Caki2 (cell line): ENCODE measurements at regions not wholly inside any gene's neighbourhood (a gene's known extent, or its start where the extent isn't known, plus 50 kb on each side); places are given as distances from the start of the nearest gene placed in this dataset.

ENCODE experiments used
- DNase-seq: peaks from one replicate; pipeline ENCODE4 v3.0.0-alpha.2; 2015; ENCODE audit warnings: low read depth
- in situ Hi-C: cut with HindIII; loops from 2 replicates; pipeline ENCODE4 v1.10.0; 2016; ENCODE audit warnings: low sequenced_read_pairs, low pct_unique_long_range_greater_than_20kb, mixed read lengths

DNA sequence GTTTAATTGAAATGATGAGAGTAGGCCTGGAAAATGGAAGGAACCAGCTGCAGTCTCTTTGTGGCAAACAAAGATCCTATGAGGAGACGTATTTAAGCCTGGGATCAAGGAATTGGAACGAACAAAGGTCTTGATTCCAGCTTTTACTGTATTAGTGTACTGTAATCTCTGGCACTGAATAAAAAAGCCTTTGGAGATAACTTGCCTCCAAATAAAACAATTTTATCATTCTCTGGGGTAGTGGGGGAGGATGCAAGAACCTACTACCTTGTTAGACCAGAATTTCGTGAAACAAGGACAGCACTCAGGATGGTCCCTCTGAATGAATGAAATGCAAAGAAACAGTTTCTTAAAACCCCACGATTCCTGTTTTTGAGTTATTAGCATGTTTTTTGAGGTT is 134.2 kb downstream of the RWDD3 start:
- in situ Hi-C loops = no loop called here
- no peak for DNase-seq

- DNase-seq = peak; percentile 6
Observed at GRCh38 chr1:95369985-95370690, 136.1 kb downstream of the RWDD3 start.

GRCh38 chr1:95370691-95371562 is 136.9 kb downstream of the RWDD3 start:
- in situ Hi-C loops = no loop called here
- no peak for DNase-seq

More at GRCh38 chr1:95369985-95370690, 136.1 kb downstream of the RWDD3 start:
- in situ Hi-C loops = no loop called here

GRCh38 chr1:95371666-95372282 is 137.8 kb downstream of the RWDD3 start:
- DNase-seq = no peak
- in situ Hi-C loops = no loop called here

DNA sequence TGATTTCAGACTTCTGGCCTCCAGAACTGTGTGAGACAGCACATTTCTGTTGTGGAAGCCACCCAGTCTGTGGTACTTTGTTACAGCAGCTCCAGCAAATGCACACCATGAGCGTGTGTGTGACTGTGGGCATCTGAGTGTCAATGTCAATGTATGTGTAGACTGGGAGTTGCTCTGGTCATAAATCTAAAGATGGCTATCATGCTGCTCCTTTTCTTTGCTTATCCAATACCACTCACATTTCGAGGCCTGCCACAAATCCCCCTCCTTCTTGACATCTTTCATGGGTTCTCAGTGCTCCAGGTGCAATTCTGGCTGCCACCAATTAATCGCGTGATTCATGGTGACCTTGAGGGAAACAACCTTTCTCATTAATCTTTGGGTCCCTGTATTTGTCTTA is 141.2 kb downstream of the RWDD3 start:
- in situ Hi-C loops = no loop called here
- no peak for DNase-seq

- in situ Hi-C loops = no loop called here
- no peak for DNase-seq
Observed at GRCh38 chr1:95380909-95381308, 146.9 kb downstream of the RWDD3 start.

- DNase-seq = no peak
- in situ Hi-C loops = no loop called here
Observed at GRCh38 chr1:95382000-95382786, 148.2 kb downstream of the RWDD3 start.

GRCh38 chr1:95383111-95383510 is 149.1 kb downstream of the RWDD3 start:
- in situ Hi-C loops = no loop called here
- no peak for DNase-seq

DNA sequence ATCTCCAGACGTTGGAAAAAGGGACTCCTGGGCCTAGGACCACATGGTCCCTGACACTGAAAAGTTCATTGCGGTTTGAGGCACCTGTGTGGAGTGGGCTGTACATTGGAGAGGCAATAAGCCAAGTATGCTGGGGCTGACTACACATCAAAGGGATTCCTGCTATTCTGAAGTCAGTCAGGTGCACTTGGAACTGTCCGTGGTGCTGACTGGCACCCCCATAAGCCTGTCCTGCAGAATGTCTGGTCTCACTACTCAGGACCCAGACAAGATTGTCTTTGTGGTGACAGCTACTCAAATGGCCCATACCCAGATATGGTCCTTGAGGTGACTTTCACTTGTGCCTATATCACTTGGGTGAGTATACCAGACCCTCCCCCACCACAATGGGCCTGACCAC is 150.6 kb downstream of the RWDD3 start:
- in situ Hi-C loops = no loop called here
- peak; percentile 10 for DNase-seq

DNA sequence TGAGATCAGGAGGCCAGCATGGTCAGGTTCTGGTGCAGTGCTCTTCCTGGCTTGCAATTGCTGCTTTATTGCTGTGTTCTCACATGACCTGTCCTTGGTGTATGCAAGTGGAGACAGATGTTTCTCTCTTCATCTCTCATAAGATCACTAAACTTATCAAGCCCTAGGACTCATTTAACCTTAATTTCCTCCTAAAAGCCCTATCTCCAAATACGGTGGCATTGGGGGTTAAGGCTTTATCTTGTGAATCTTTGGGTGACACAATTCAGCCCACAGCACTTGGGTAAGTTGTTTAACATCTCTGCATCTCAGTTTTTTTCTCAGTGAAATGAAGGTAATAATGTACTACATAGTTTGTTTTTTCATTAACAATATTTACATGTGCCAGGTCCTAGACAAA is 152.4 kb downstream of the RWDD3 start:
- in situ Hi-C loops = no loop called here
- DNase-seq = no peak

DNA sequence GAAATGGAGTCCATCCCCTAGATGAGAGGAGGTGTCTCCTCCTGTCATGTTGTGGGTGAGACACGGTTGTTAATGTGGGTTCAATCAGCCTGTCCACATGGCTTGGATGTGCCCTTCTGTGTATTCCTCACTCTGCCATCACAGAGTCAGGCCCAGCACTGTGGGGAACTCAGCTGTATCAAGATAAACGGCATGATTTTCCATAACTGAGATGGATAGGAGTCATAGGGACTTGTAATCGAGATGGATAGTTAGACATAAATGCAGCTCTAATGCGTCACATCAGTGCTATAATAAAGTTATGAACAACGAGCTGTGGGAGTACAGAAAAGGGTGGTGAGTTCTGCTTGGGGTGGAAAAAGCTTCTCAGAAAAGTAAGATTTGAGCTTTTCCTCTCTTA is 152.9 kb downstream of the RWDD3 start:
- in situ Hi-C loops = no loop called here
- no peak for DNase-seq

DNA sequence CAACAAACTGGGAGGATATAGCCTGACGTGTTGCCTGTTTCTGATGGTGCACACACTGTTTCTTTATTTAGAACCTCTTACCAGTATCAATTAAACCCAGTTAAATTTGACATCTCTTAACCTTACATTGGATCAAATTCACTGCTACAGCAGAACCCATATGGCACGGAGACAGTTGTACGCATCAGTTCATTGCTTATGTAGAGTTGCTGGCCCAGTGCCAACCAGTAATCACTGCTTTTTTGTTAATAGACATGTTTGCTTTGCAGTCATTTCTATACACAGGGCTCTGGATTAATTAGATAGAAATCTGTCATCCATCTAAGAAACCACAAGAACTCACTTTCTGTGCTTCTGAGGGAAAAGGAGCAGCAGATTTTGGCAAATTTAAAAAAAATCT is 154.0 kb downstream of the RWDD3 start:
- in situ Hi-C loops = no loop called here
- DNase-seq = no peak

GRCh38 chr1:95393434-95393833 is 159.4 kb downstream of the RWDD3 start:
- in situ Hi-C loops = no loop called here
- no peak for DNase-seq

GRCh38 chr1:95396557-95396956 is 162.5 kb downstream of the RWDD3 start:
- DNase-seq = no peak
- in situ Hi-C loops = no loop called here

DNA sequence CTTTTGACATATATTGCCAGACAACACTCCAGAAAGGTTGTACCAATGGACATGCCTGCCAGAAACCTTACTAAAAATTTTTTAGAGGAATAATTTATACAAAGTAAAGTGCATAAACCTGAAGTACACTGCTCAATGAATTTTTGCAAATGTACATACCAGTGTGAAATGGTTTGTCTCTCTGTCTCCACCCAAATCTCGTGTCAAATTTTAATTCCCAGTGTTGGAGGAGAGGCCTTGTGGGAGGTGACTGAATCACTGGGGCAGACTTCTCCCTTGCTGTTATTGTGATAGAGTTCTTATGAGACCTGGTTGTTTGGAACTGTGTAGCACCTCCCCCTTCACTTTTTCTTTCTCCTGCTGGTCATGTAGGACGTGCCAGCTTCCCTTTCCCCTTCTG is 168.8 kb downstream of the RWDD3 start:
- in situ Hi-C loops = no loop called here

DNA sequence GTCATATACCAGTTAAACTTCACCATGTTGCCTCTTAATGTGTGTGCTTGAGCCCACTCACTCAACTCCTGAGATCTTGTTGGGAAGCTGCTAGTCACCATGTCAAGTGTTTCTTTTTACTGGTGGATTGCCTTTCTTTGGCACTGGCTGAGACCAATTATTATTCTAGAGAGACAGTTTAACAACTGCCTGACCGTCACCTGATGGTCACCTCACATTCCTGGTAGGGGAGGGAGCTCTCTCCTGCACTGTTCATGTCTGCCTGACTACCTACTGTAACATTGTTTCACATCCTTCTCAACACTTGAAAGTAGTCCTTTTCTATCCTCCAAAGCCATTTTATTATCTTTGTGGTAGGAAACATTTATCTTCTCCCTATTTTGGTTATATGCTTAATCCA is 172.3 kb downstream of the RWDD3 start:
- no peak for DNase-seq
- in situ Hi-C loops = no loop called here

More for the DNA sequence above, 168.8 kb downstream of the RWDD3 start:
- no peak for DNase-seq

GRCh38 chr1:95407131-95407885 is 173.3 kb downstream of the RWDD3 start:
- no peak for DNase-seq
- in situ Hi-C loops = no loop called here

DNA sequence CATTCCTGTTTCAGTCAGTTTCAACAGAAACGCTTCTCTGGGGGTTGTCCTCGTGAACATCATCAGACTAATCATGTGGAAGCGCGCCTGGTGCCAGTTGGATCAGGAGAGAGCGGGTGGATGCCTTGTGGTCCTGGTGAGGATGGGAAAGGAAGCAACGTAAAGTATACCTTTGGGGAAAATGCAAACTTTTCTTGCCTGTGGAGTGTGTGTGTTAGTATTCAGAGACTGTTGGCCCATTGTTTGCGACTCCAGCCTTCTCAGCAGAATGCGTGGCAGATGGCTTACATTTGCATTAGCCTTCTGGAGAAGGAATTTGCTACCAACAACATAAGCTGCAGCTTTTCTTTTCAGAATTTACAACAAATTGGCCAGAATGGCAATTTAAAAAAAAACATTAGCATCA is 173.9 kb downstream of the RWDD3 start:
- in situ Hi-C loops = no loop called here
- DNase-seq = no peak
